Transverse colon (tissue), 4 donors: ENCODE measurements at regions not wholly inside any gene's neighbourhood (a gene's known extent, or its start where the extent isn't known, plus 50 kb on each side); places are given as distances from the start of the nearest gene placed in this dataset.
"Not testable (repeated sequence)": the region's sequence is repeated elsewhere in the genome, so short reads cannot be mapped to it uniquely, and the experiment has no call there.

Source experiments
- DNase-seq: peaks from one replicate; pipeline ENCODE4 v3.0.0-alpha.2; 2019
- H3K27ac ChIP-seq, 4 donors: fragments of 200-600 bp; sonication (generic); 2 replicates each; pipeline ENCODE4 v1.5.1; 2016 to 2018; ENCODE audit warnings: inconsistent platforms in 4 of 4
- H3K27me3 ChIP-seq: fragments of 200-600 bp; sonication (generic); 2 replicates; pipeline ENCODE4 v1.5.1; 2017; ENCODE audit warnings: inconsistent platforms
- H3K36me3 ChIP-seq, 4 donors: fragments of 200-600 bp; sonication (generic); 2 replicates each; pipeline ENCODE4 v1.5.1; 2017 to 2019; ENCODE audit warnings: inconsistent platforms in 4 of 4
- H3K4me1 ChIP-seq, 4 donors: fragments of 200-600 bp; sonication (generic); 2 replicates each; pipeline ENCODE4 v1.5.1; 2017 to 2020; ENCODE audit warnings: inconsistent platforms in 4 of 4
- H3K4me3 ChIP-seq, 4 donors: fragments of 200-600 bp; sonication (generic); 1 replicate in 1 of 4; 2 replicates in 3 of 4; pipeline versions ENCODE4 v1.5.1 to v1.6.1; 2017 to 2019; ENCODE audit warnings: inconsistent platforms in 4 of 4
- H3K9me3 ChIP-seq, 2 donors: fragments of 200-600 bp; sonication (generic); 2 replicates each; pipeline ENCODE4 v1.5.1; 2017 to 2019; ENCODE audit warnings: inconsistent platforms in 2 of 2
- CTCF ChIP-seq, 5 experiments: fragments of 200-600 bp in 3 of 5; fragments of 450-650 bp in 2 of 5; sonication (generic) in 3 of 5; IDR thresholded peaks; 1 replicate in 2 of 5; 2 replicates in 3 of 5; pipeline ENCODE4 v1.5.1; 2016 to 2017; ENCODE audit warnings: antibody characterized with exemption in 5 of 5, inconsistent platforms in 3 of 5, mild to moderate bottlenecking in 2 of 5, moderate library complexity in 1 of 5
- EP300 ChIP-seq: sonication (generic); formaldehyde crosslinking; IDR thresholded peaks from one replicate; pipeline ENCODE4 v1.6.1; 2017; ENCODE audit warnings: antibody characterized with exemption, low read depth
- POLR2A ChIP-seq: fragments of 450-650 bp; IDR thresholded peaks from one replicate; pipeline ENCODE4 v1.6.1; 2016; ENCODE audit warnings: antibody characterized with exemption, mild to moderate bottlenecking, moderate library complexity
- POLR2AphosphoS5 ChIP-seq, 3 donors: sonication (generic); formaldehyde crosslinking; IDR thresholded peaks; one replicate each; pipeline ENCODE4 v1.6.1; 2016; ENCODE audit warnings: antibody characterized with exemption in 3 of 3
- WGBS, 2 donors: methylation state at CpG; one replicate each; pipeline ENCODE4 v1.1.5; 2018; ENCODE audit warnings: low coverage in 1 of 2; 5-methylcytosine and 5-hydroxymethylcytosine counted together
- in situ Hi-C, 4 donors: fragments of 200-750 bp; cut with MboI; loops; one replicate each; pipeline versions ENCODE4 v1.15.0 to v1.15.1; 2017; ENCODE audit warnings: low sequenced_read_pairs in 3 of 4, low pct_ligation_motif_present in 1 of 4, low pct_unique_long_range_greater_than_20kb in 1 of 4
- intact Hi-C: fragments of 100-400 bp; cut with DNase I; formaldehyde crosslinking; loops from one replicate; pipeline ENCODE4 v1.15.1; 2023; ENCODE audit warnings: low total_unique reads

DNA sequence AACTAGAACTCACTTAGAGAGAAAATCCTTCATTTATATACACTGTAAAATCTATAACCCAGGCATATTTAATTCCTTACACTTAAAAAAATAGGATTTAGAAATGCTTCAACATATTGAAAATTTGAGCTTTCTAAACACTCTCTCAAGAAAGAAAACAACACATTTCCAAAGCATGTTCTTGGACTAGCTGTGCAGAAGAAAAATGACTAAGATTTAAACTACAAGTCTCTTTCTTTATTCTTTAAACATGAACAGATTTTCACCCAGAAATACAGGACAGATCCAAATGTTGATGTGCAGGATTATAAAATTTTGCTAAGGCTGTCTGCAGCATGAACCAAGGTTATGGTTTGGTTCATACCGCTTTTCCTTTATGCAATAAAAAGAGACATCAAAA lies 77.7 kb upstream of the TUSC1 start:
- intact Hi-C loops, result no loop called here
- in situ Hi-C loops, result no loop called here

GRCh38 chr9:25752398-25752797 lies 74.2 kb upstream of the TUSC1 start:
- Histone ChIP-seq H3K9me3 (no peaks in the 10 kb centered on the region), H3K27ac (no peak overlapping the region), H3K4me1 (peaks cover 0 to 4% (median 0%) of the 10 kb centered on the region in 4 donors), H3K4me3 (no peak overlapping the region), H3K36me3 (no peaks in the 10 kb centered on the region), H3K27me3 (no peaks in the 10 kb centered on the region)
- DNase-seq, result no peak
- in situ Hi-C loops (no loop called here), intact Hi-C loops (no loop called here)
- 72 to 73% methylated on average over 4 to 5 of the region's 5 CpGs for WGBS, 2 donors
- TF ChIP-seq CTCF (IDR thresholded peaks at IDR 0.05) (no peak), POLR2A (no peak), EP300 (no peak), POLR2AphosphoS5 (IDR thresholded peaks at IDR 0.05) (no peak)

More for the DNA sequence above, 77.7 kb upstream of the TUSC1 start:
- Histone ChIP-seq H3K27me3 (no peaks in the 10 kb centered on the region), H3K9me3 (no peaks in the 10 kb centered on the region), H3K4me1 (peaks cover 0 to 4% (median 0%) of the 10 kb centered on the region in 4 donors), H3K27ac (no peak overlapping the region), H3K4me3 (no peak overlapping the region), H3K36me3 (no peaks in the 10 kb centered on the region)
- TF ChIP-seq POLR2A (no peak), CTCF (IDR thresholded peaks at IDR 0.05) (no peak)
- WGBS, 2 donors, result 58 to 67% methylated on average over 1 of the region's 1 CpG
- no peak for DNase-seq

DNA sequence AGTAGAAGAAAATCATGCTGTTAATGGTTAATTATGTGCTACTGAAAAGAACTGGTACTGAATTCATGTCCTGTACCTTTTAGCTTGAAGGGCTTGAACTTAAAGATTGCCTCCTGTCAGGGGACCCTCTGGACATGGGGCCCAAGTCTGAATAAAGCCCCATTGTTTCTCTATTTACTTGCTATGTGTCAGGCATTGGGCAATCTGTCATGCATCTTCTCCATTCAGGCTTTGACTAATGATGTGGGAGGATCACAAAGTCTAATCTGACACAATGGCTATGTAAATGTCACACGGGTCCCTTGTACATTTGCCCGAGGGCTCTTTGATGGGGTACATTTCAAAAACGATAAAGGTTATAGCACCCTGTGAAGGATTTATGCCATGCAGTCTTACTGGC lies 64.0 kb upstream of the TUSC1 start:
- no peak overlapping the region for H3K27ac ChIP-seq
- intact Hi-C loops (no loop called here), in situ Hi-C loops (no loop called here)
- H3K9me3 ChIP-seq, result no peaks in the 10 kb centered on the region
- H3K27me3 ChIP-seq, result no peaks in the 10 kb centered on the region
- TF ChIP-seq EP300, result no peak
- TF ChIP-seq POLR2A, result no peak
- no peak for TF ChIP-seq CTCF (IDR thresholded peaks at IDR 0.05)
- TF ChIP-seq POLR2AphosphoS5 (IDR thresholded peaks at IDR 0.05), result no peak
- no peaks in the 10 kb centered on the region for H3K4me1 ChIP-seq
- no peak for DNase-seq
- WGBS, 2 donors, result 64 to 80% methylated on average over 1 to 3 of the region's 3 CpGs
- H3K4me3 ChIP-seq, result no peak overlapping the region
- H3K36me3 ChIP-seq, result no peaks in the 10 kb centered on the region

GRCh38 chr9:25733336-25733982 lies 55.2 kb upstream of the TUSC1 start:
- TF ChIP-seq EP300 (no peak), POLR2AphosphoS5 (IDR thresholded peaks at IDR 0.05) (no peak)
- in situ Hi-C loops (no loop called here), intact Hi-C loops (no loop called here)
- Histone ChIP-seq H3K4me1 (no peaks in the 10 kb centered on the region), H3K27ac (no peak overlapping the region), H3K9me3 (no peaks in the 10 kb centered on the region), H3K27me3 (no peaks in the 10 kb centered on the region), H3K4me3 (no peak overlapping the region), H3K36me3 (no peaks in the 10 kb centered on the region)
- 57 to 63% methylated on average over 7 of the region's 7 CpGs for WGBS, 2 donors
- DNase-seq, result no peak

- in situ Hi-C loops, H3K4me1 ChIP-seq, H3K36me3 ChIP-seq, H3K9me3 ChIP-seq, H3K4me3 ChIP-seq, H3K27ac ChIP-seq, H3K27me3 ChIP-seq, DNase-seq, intact Hi-C loops: not testable (repeated sequence)
- WGBS, 2 donors, result 91% methylated on average over 6 to 19 of the region's 19 CpGs
Measured at GRCh38 chr9:25731895-25732794, 53.9 kb upstream of the TUSC1 start.
